NT2/D1 (cell line): ENCODE measurements at regions not wholly inside any gene's neighbourhood (a gene's known extent, or its start where the extent isn't known, plus 50 kb on each side); places are given as distances from the start of the nearest gene placed in this dataset.

Experiments
- DNase-seq: peaks from one replicate; pipeline ENCODE4 v3.0.0-alpha.2; 2011; ENCODE audit warnings: low read depth, low spot score
- H3K27me3 ChIP-seq: 2 replicates; pipeline ENCODE4 v1.6.0; 2011; ENCODE audit warnings: mild to moderate bottlenecking; ENCODE audit not compliant: insufficient read length, insufficient read depth
- H3K36me3 ChIP-seq: 2 replicates; pipeline ENCODE4 v1.6.1; 2011; ENCODE audit warnings: mild to moderate bottlenecking, low read length, mixed read lengths; ENCODE audit not compliant: insufficient read depth, insufficient read length
- H3K4me1 ChIP-seq: 2 replicates; pipeline ENCODE4 v1.5.1; 2011; ENCODE audit not compliant: insufficient read depth, insufficient read length
- H3K4me3 ChIP-seq: 2 replicates; pipeline ENCODE4 v1.5.1; 2011; ENCODE audit warnings: low read depth; ENCODE audit not compliant: insufficient read length
- H3K9ac ChIP-seq: 2 replicates; pipeline ENCODE4 v1.6.0; 2011; ENCODE audit warnings: low read depth; ENCODE audit not compliant: insufficient read length
- H3K9me3 ChIP-seq: 2 replicates; pipeline ENCODE4 v1.5.1; 2011; ENCODE audit warnings: mild to moderate bottlenecking, low read length; ENCODE audit not compliant: insufficient read depth
- SUZ12 ChIP-seq: IDR thresholded peaks from 2 replicates; pipeline ENCODE4 v1.6.1; 2011; ENCODE audit not compliant: insufficient read length, insufficient read depth; ENCODE audit errors: extremely low read depth
- YY1 ChIP-seq: IDR thresholded peaks from 2 replicates; pipeline ENCODE4 v1.6.1; 2011; ENCODE audit not compliant: insufficient read length, insufficient read depth
- ZNF274 ChIP-seq: IDR thresholded peaks from 2 replicates; pipeline ENCODE4 v1.6.1; 2011; ENCODE audit warnings: mild to moderate bottlenecking, low read depth, low read length

DNA sequence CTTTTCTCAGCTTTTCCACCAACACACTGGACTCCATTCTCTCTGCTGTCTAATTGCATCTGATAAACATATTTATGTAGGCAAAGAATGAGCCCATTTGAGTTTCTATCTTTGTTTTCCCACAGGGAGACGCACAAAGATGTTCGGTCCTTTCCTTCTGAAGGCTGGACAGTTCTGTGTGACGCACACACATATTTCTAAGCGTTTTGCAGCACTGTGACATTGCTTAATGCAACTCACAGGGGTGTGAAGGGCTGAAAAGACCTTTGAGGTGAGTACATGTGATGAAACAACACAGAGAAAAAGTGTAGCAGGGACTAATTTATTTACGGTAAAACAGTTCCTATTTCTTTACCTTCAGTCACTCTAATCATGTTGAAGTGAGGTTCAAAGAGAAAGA, 323.1 kb upstream of the RUNX1 start:
- Histone ChIP-seq H3K27me3 (no peaks in the 10 kb centered on the region), H3K9ac (no peak overlapping the region), H3K4me1 (no peaks in the 10 kb centered on the region), H3K36me3 (no peaks in the 10 kb centered on the region), H3K9me3 (no peaks in the 10 kb centered on the region), H3K4me3 (no peak overlapping the region)
- DNase-seq = no peak
- no peak for TF ChIP-seq YY1
- TF ChIP-seq SUZ12 = no peak
- TF ChIP-seq ZNF274 = no peak

DNA sequence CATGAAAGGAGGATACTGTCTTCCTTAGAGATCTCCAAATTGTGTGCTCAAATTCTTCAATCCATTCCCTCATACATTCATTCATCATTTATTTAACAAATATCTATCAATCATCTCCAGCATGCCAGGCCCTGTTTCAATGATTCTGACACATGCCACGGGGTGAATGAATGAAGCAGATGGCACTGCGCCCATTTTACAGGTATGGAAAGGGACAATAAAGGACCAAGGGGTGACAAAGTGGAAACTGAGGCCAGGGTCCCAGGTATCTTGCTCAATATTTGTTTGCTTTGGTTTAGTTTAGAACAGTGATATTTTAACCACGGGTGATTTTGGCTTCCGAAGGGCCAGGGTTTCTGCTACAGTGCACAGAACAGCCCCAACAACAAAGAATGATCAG, 321.6 kb upstream of the RUNX1 start:
- H3K9me3 ChIP-seq = no peaks in the 10 kb centered on the region
- TF ChIP-seq SUZ12 (no peak), YY1 (no peak), ZNF274 (no peak)
- no peaks in the 10 kb centered on the region for H3K36me3 ChIP-seq
- no peaks in the 10 kb centered on the region for H3K27me3 ChIP-seq
- no peak overlapping the region for H3K9ac ChIP-seq
- no peaks in the 10 kb centered on the region for H3K4me1 ChIP-seq
- no peak for DNase-seq
- no peak overlapping the region for H3K4me3 ChIP-seq

DNA sequence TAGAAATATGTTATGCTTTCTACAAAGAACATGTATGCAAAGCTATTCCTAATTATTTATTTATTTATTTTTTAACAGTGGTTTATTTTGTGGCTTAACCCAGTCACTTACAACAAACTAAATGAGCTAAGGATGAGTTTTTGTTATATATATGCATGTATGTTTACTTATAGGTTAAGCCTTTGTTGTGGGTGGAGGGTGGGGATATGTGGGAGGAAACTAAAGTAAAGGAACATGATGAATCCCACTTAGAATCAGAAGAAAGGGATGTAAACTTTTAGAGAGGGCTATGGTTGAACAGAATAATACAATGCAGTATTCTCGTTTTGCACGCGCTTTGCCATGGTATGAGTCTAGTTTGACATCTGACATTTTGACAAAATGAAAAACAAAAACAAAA, 321.0 kb upstream of the RUNX1 start:
- DNase-seq = no peak
- Histone ChIP-seq H3K4me1 (no peaks in the 10 kb centered on the region), H3K4me3 (no peak overlapping the region), H3K9me3 (no peaks in the 10 kb centered on the region), H3K9ac (no peak overlapping the region), H3K36me3 (no peaks in the 10 kb centered on the region), H3K27me3 (no peaks in the 10 kb centered on the region)
- TF ChIP-seq ZNF274 (no peak), YY1 (no peak), SUZ12 (no peak)

DNA sequence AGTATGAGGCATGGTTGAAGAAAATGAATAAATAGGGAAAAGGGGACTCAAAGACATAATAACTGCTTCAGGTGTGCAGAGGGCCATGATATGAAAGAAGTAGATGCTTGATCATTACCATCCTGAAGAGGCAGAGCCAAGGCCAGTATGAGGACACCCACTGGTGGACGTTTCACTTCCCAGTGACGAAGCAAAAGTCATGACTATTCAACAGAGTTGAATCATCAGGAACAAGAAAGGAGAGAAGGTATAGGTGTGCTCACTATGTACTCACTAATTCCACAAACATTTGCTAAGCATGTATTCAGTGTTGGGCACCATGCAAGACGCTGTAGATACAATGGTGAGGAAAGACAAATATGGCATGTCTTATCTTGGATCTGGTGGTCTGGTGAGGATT, 319.2 kb upstream of the RUNX1 start:
- H3K27me3 ChIP-seq = no peaks in the 10 kb centered on the region
- no peak for DNase-seq

DNA sequence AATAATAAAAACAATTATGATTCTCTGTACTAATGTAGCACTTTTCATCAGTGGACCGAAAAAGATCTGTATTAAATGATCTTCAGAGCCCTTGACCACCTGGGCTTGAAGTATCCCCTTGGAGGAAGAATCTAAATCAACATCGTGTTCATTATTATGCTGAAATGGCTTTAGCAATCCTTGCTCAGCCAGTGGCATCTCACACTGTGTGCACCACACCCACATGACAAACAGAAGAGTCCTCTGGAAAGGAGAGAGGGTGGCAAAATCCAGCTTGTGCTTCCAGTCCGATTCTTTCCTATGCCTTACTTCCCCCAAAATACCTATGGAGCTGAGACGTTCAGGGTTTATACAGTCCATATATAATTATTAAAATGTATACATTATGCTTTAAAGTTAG, 318.5 kb upstream of the RUNX1 start:
- no peak for TF ChIP-seq SUZ12
- no peak for TF ChIP-seq ZNF274
- TF ChIP-seq YY1 = no peak
- no peaks in the 10 kb centered on the region for H3K36me3 ChIP-seq
- no peaks in the 10 kb centered on the region for H3K4me1 ChIP-seq
- H3K9me3 ChIP-seq = no peaks in the 10 kb centered on the region; the same call in 1 of the 2 replicates
- DNase-seq = no peak
- H3K27me3 ChIP-seq = no peaks in the 10 kb centered on the region
- H3K9ac ChIP-seq = no peak overlapping the region
- no peak overlapping the region for H3K4me3 ChIP-seq

More for the DNA sequence above, 319.2 kb upstream of the RUNX1 start:
- H3K4me1 ChIP-seq = no peaks in the 10 kb centered on the region
- H3K9me3 ChIP-seq = no peaks in the 10 kb centered on the region
- no peak overlapping the region for H3K4me3 ChIP-seq
- TF ChIP-seq YY1 (no peak), ZNF274 (no peak), SUZ12 (no peak)
- H3K9ac ChIP-seq = no peak overlapping the region
- no peaks in the 10 kb centered on the region for H3K36me3 ChIP-seq

DNA sequence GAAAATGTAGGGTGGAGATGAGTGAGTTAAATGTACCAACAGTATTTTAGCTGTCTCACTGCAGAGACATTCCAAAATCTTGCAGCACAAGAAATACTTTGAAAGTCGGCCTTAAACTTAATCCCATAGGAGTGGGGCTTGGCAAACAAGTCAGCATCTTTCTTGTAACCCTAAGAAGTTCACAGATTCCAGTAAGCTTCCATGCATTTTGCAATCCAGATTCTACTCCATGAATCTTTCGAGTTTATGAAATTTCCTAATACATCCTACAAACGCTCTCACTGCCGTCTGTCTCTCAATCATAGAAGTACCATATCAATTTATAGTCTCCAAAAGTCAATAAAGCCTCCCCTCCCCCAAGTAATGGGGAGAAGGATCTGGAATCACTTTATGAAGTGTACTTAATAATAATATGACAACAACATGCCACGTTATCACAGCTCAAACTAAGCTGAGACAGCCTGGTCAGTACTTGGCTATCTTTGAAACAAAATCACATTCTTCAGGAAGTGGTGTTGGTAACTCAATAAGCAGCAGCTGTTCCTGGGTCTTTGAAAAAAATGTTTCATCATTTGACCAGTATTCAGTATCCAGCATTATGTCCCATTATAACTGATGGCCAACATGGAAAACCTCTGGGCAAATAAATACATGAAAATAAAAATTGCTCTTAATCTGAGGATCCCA, 317.4 kb upstream of the RUNX1 start:
- H3K9ac ChIP-seq = no peak overlapping the region
- H3K9me3 ChIP-seq = no peaks in the 10 kb centered on the region; the same call in 1 of the 2 replicates
- no peaks in the 10 kb centered on the region for H3K4me1 ChIP-seq
- DNase-seq = no peak
- no peaks in the 10 kb centered on the region for H3K27me3 ChIP-seq
- no peak overlapping the region for H3K4me3 ChIP-seq
- TF ChIP-seq YY1 (no peak), SUZ12 (no peak), ZNF274 (no peak)
- no peaks in the 10 kb centered on the region for H3K36me3 ChIP-seq

DNA sequence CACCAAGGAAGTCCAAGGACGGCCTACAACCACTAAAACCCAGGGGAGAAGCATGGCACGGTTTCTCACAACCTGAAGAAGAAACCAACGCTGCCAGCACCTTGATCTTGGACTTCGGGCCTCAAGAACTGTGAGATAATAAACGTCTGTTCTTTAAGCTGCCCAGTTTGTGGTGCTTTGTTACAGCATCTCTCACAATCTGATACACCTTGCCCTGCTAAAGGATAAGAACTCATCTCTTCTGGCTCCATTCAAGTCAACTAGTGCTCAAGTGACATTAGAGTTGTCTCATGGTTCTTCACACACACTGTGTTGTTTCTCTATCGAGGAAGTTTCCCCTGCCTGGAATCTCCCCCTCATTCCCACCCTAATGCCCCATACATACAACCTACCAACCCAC, 314.4 kb upstream of the RUNX1 start:
- H3K27me3 ChIP-seq = no peaks in the 10 kb centered on the region
- no peak for DNase-seq
- no peaks in the 10 kb centered on the region for H3K36me3 ChIP-seq
- no peak overlapping the region for H3K9ac ChIP-seq
- H3K4me3 ChIP-seq = no peak overlapping the region
- TF ChIP-seq SUZ12 (no peak), ZNF274 (no peak), YY1 (no peak)
- H3K9me3 ChIP-seq = no peaks in the 10 kb centered on the region; the same call in 1 of the 2 replicates
- H3K4me1 ChIP-seq = no peaks in the 10 kb centered on the region
